ENCODE measurements at regions not wholly inside any gene's neighbourhood (a gene's known extent, or its start where the extent isn't known, plus 50 kb on each side); places are given as distances from the start of the nearest gene placed in this dataset.

DNA sequence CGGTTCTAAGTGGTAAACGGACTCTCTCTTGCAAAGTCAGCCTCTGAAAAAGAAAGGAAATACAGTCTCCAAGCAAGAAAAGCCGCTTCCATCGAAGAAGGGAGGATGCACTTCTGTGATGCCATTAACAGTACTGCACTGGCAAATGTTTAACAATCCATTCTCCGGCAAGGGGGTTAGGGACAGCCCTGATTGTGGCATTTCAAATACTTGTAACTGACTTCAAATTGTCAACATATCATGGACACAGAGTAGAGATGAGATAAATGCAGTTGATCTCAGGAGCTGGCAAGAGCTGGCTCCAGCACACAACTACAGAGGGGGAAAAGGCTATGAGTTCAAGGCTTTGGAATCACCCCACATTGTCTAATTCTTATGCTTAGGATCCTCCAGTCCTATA, 146.8 kb downstream of the SLC7A11 start:
- TF ChIP-seq CTCF (IDR thresholded peaks at IDR 0.05) (no peak), POLR2A (IDR thresholded peaks at IDR 0.05) (no peak)
